Type B pancreatic cell (in vitro differentiated cells): ENCODE measurements at regions not wholly inside any gene's neighbourhood (a gene's known extent, or its start where the extent isn't known, plus 50 kb on each side); places are given as distances from the start of the nearest gene placed in this dataset.

ENCODE experiments used
- DNase-seq: peaks from one replicate; pipeline ENCODE4 v3.0.0; 2021; ENCODE audit warnings: mixed read lengths; ENCODE audit not compliant: unreplicated experiment; ENCODE audit errors: extremely low spot score
- H3K27ac Mint-ChIP-seq: 2 replicates; pipeline ENCODE4 v1.8.0; 2021; ENCODE audit warnings: mild to moderate bottlenecking, mixed read lengths
- H3K27me3 Mint-ChIP-seq: 2 replicates; pipeline ENCODE4 v1.8.0; 2021; ENCODE audit warnings: mixed read lengths
- H3K36me3 Mint-ChIP-seq: 2 replicates; pipeline ENCODE4 v1.8.0; 2021; ENCODE audit warnings: mixed read lengths
- H3K4me1 Mint-ChIP-seq: one replicate; pipeline ENCODE4 v1.8.0; 2021; ENCODE audit warnings: mixed read lengths; ENCODE audit not compliant: unreplicated experiment
- H3K4me3 Mint-ChIP-seq: 2 replicates; pipeline ENCODE4 v1.8.0; 2021; ENCODE audit warnings: mild to moderate bottlenecking, mixed read lengths
- H3K9me3 Mint-ChIP-seq: 2 replicates; pipeline ENCODE4 v1.8.0; 2021; ENCODE audit warnings: mixed read lengths
- CTCF ChIP-seq: fragments of 200-600 bp; sonication (generic); conservative IDR thresholded peaks from 2 replicates; pipeline ENCODE4 v1.5.0; 2021; ENCODE audit warnings: antibody characterized with exemption, mild to moderate bottlenecking

GRCh38 chr10:84837041-84837812 is 508.8 kb downstream of the CCSER2 start:
- H3K36me3 Mint-ChIP-seq: no peaks in the 10 kb centered on the region
- TF ChIP-seq CTCF: no peak
- peaks cover 5% of the 10 kb centered on the region for H3K4me1 Mint-ChIP-seq
- no peak overlapping the region for H3K27ac Mint-ChIP-seq
- H3K27me3 Mint-ChIP-seq: no peaks in the 10 kb centered on the region
- H3K9me3 Mint-ChIP-seq: no peaks in the 10 kb centered on the region
- DNase-seq: no peak
- H3K4me3 Mint-ChIP-seq: no peak overlapping the region

DNA sequence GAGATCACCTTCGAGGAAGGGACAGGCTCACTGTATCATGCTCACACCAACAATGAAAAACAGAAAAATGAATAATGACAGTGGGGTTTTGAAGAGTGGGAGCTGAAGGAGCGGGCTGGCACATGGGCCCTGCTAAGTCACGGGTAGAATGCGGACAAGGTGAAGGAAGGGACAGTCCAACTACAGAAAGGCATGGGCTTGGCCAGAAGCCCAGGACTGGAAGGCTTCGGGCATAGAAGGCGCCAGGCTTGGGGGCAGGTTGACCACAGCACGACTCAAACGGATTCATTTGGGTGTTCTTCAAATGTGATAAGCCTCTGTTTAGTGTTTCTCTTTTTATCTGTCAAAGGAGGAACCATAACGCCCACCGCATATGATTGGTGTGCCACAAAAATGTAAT is 509.5 kb downstream of the CCSER2 start:
- Mint-ChIP-seq H3K36me3 (no peaks in the 10 kb centered on the region), H3K4me3 (no peak overlapping the region), H3K4me1 (peaks cover 9% of the 10 kb centered on the region), H3K9me3 (no peaks in the 10 kb centered on the region), H3K27ac (no peak overlapping the region), H3K27me3 (no peaks in the 10 kb centered on the region)
- DNase-seq: no peak
- no peak for TF ChIP-seq CTCF

DNA sequence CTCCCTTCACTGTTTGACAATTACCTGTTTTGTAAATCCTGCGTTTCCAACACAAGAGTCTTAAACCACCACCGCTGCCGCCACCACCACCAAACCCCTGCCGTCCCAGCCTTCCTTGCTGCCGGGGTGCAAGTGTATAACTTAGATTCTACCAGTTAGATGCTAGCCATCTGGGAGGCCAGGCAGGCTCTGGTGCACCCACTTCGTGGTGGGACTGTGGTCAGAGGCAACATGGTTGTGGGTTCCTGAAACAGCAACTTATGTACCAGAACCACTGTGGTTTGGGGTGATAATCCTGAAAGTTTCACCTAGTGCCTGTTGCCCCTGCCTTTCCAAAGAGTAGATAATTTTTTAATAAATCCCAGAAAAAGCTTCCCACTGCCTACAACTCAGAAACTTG is 510.5 kb downstream of the CCSER2 start:
- no peak for DNase-seq
- Mint-ChIP-seq H3K27me3 (no peaks in the 10 kb centered on the region), H3K36me3 (no peaks in the 10 kb centered on the region), H3K9me3 (no peaks in the 10 kb centered on the region), H3K27ac (no peak overlapping the region), H3K4me3 (no peak overlapping the region), H3K4me1 (peaks cover 9% of the 10 kb centered on the region)
- TF ChIP-seq CTCF: no peak

GRCh38 chr10:84842593-84842992 is 514.2 kb downstream of the CCSER2 start:
- no peaks in the 10 kb centered on the region for H3K9me3 Mint-ChIP-seq
- no peak for TF ChIP-seq CTCF

GRCh38 chr10:84844461-84844860 is 516.1 kb downstream of the CCSER2 start:
- Mint-ChIP-seq H3K4me1 (peaks cover 17% of the 10 kb centered on the region), H3K27me3 (no peaks in the 10 kb centered on the region), H3K36me3 (no peaks in the 10 kb centered on the region), H3K27ac (no peak overlapping the region), H3K9me3 (no peaks in the 10 kb centered on the region), H3K4me3 (no peak overlapping the region)
- DNase-seq: no peak
- no peak for TF ChIP-seq CTCF

More at GRCh38 chr10:84842593-84842992, 514.2 kb downstream of the CCSER2 start:
- Mint-ChIP-seq H3K4me3 (no peak overlapping the region), H3K36me3 (no peaks in the 10 kb centered on the region), H3K27ac (no peak overlapping the region), H3K4me1 (peaks cover 11% of the 10 kb centered on the region), H3K27me3 (no peaks in the 10 kb centered on the region)
- DNase-seq: no peak
